Heart left ventricle (tissue), 16 donors: ENCODE measurements at regions not wholly inside any gene's neighbourhood (a gene's known extent, or its start where the extent isn't known, plus 50 kb on each side); places are given as distances from the start of the nearest gene placed in this dataset.

Experiments used
- ATAC-seq, 4 donors: fragments of 200-7000 bp; cut with Tn5 transposase; one replicate each; pipeline ENCODE4 v1.9.1; 2020 to 2022; ENCODE audit warnings: moderate library complexity in 4 of 4, mild to moderate bottlenecking in 3 of 4, moderate number of reproducible peaks in 1 of 4
- DNase-seq, 5 donors: peaks; one replicate each; pipeline ENCODE4 v3.0.0-alpha.2; 2020
- H3K27ac ChIP-seq, 12 donors: fragments of 200-600 bp; sonication (generic) in 4 of 12; one replicate each; pipeline versions ENCODE4 v1.5.0 to v1.8.0; 2016 to 2022; ENCODE audit warnings: mild to moderate bottlenecking in 2 of 12
- H3K27me3 ChIP-seq, 9 donors: fragments of 200-600 bp; sonication (generic) in 2 of 9; one replicate each; pipeline versions ENCODE4 v1.5.1 to v1.8.0; 2016 to 2022; ENCODE audit warnings: mild to moderate bottlenecking in 3 of 9
- H3K36me3 ChIP-seq, 9 donors: fragments of 200-600 bp; sonication (generic) in 2 of 9; one replicate each; pipeline versions ENCODE4 v1.5.0 to v1.8.0; 2018 to 2022; ENCODE audit warnings: mild to moderate bottlenecking in 2 of 9
- H3K4me1 ChIP-seq, 12 donors: fragments of 200-600 bp; sonication (generic) in 4 of 12; one replicate each; pipeline versions ENCODE4 v1.5.0 to v1.8.0; 2016 to 2022; ENCODE audit warnings: mild to moderate bottlenecking in 3 of 12
- H3K4me3 ChIP-seq, 12 donors: fragments of 200-600 bp; sonication (generic) in 4 of 12; one replicate each; pipeline versions ENCODE4 v1.5.0 to v1.8.0; 2017 to 2022; ENCODE audit warnings: mild to moderate bottlenecking in 9 of 12, moderate library complexity in 4 of 12
- H3K9me3 ChIP-seq, 12 donors: fragments of 200-600 bp; sonication (generic) in 4 of 12; one replicate each; pipeline versions ENCODE4 v1.5.0 to v1.8.0; 2016 to 2022; ENCODE audit warnings: mild to moderate bottlenecking in 1 of 12
- POLR2A ChIP-seq, 2 donors: fragments of 450-650 bp; IDR thresholded peaks; one replicate each; pipeline ENCODE4 v1.6.1; 2017; ENCODE audit warnings: antibody characterized with exemption in 2 of 2, mild to moderate bottlenecking in 2 of 2, moderate library complexity in 2 of 2
- WGBS, 4 donors: extraction: QIAGEN DNeasy Blood & Tissue Kit in 2 of 4; methylation state at CpG; one replicate each; pipeline versions ENCODE4 v1.1.5 to v1.1.7; 2013 to 2018; 5-methylcytosine and 5-hydroxymethylcytosine counted together
- intact Hi-C, 10 donors: fragments of 100-400 bp; cut with DNase I; formaldehyde crosslinking; loops; one replicate each; pipeline versions ENCODE4 v1.11.1 to v1.14.2; 2022
- TF ChIP-seq, protein P1 (sequence below), 12 donors: fragments of 200-600 bp; sonication (generic) in 4 of 12; IDR thresholded peaks; one replicate each; pipeline versions ENCODE4 v1.5.0 to v1.8.0; 2018 to 2022; ENCODE audit warnings: antibody characterized with exemption in 12 of 12, mild to moderate bottlenecking in 5 of 12
- donor health status: ischemic (EF 13 %, LVEDD 7.1; RV severe dilation, severe dysfunction).
- donor health status: healthy with polysubstance abuse.
- donor health status: DM: no; HTN: yes; CAD: no.
- donor health status: DM: no; HTN: no; CAD: no.
- donor health status: ischemic (EF 25% LVEDD 6.9; RV normal size, moderate dysfunction).
- donor health status: ischemic (EF 25% LVEDD 5.7; RV mildly dilated, moderate dysfunction).
- donor health status: healthy.
- donor health status: DM: yes; HTN: yes; CAD: no.
- donor health status: ischemic (EF 35%, LVEDD 5.7; RV mildly dilated, moderate dysfunction).
- donor health status: nonischemic (EF 11% LVEDD 7.7; RV severe dilation, severe dysfunction).
- donor health status: DM: yes; HTN: yes; CAD: no.
- donor health status: PGD.
- donor health status: ischemic (EF 29% LVEDD 5.4; RV normal size, mild dysfunction).
- donor health status: nonischemic (EF 23%, LVEDD 6.1; RV moderate dilation, normal function).

DNA sequence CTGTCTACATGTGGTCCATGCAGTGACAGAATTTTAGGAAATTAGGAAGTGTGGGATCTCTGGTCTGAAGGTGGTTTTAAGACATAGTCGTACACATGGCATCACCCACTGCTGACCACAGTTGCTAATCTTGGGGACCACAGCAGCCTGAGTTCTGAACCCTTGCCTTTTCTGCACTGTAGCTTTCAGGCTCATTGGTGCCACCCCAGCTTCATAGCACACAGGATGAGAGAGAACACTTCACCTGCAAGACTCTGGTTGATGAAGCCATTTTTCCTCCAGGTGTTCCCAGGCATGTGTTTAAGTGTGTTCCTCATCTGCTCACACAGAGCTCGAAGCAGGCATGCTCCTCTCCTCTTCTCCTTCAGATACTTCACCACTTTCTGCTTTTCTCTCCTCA, 68.2 kb upstream of the S1PR3 start:
- peaks cover 0 to 4% (median 0%) of the 10 kb centered on the region in 12 donors for H3K9me3 ChIP-seq
- H3K36me3 ChIP-seq = no peaks in the 10 kb centered on the region
- intact Hi-C loops = no loop called here
- H3K4me1 ChIP-seq = peaks cover 0 to 46% (median 0%) of the 10 kb centered on the region in 12 donors
- H3K4me3 ChIP-seq = no peak overlapping the region
- DNase-seq (no peak), ATAC-seq (no peak)
- 79 to 92% (median 89%) methylated on average over 2 of the region's 2 CpGs for WGBS, 4 donors
- H3K27me3 ChIP-seq = no peaks in the 10 kb centered on the region
- no peak for TF ChIP-seq POLR2A (IDR thresholded peaks at IDR 0.05)
- TF ChIP-seq, protein P1, sequence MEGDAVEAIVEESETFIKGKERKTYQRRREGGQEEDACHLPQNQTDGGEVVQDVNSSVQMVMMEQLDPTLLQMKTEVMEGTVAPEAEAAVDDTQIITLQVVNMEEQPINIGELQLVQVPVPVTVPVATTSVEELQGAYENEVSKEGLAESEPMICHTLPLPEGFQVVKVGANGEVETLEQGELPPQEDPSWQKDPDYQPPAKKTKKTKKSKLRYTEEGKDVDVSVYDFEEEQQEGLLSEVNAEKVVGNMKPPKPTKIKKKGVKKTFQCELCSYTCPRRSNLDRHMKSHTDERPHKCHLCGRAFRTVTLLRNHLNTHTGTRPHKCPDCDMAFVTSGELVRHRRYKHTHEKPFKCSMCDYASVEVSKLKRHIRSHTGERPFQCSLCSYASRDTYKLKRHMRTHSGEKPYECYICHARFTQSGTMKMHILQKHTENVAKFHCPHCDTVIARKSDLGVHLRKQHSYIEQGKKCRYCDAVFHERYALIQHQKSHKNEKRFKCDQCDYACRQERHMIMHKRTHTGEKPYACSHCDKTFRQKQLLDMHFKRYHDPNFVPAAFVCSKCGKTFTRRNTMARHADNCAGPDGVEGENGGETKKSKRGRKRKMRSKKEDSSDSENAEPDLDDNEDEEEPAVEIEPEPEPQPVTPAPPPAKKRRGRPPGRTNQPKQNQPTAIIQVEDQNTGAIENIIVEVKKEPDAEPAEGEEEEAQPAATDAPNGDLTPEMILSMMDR (IDR thresholded peaks at IDR 0.05) = no peak
- no peak overlapping the region for H3K27ac ChIP-seq

DNA sequence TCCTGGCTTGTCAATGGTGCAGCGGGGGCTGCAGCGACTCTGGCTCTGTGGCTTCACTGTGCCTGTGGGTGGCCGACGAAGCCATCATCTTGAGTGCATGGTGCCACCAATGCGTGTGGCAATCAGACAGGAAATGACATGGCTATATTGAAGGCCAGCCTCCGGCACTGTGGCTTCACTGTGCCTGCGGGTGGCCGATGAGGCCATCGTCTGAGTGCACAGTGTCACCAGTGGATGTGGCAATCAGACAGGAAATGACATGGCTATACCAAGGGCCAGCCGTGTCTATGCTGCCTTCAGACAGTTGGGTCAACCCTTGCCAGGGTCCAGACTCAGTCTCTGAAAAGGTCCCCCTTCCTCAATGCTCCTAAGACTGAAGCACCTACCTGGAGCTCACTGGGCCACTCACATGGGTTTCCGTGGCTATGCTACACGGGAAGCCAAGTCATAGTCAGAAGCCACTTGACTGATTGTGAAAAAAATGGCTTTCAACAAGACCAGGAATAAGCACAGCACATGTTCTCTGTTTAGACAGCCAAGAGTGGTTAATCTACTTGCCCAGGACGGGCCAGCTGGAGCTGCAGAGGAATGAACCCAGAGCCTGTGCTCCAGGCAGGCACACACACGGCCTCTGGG, 67.5 kb upstream of the S1PR3 start:
- Histone ChIP-seq H3K9me3 (peaks cover 0 to 2% (median 0%) of the 10 kb centered on the region in 12 donors), H3K27ac (no peak overlapping the region), H3K4me1 (peaks cover 0 to 46% (median 0%) of the 10 kb centered on the region in 12 donors), H3K36me3 (no peaks in the 10 kb centered on the region), H3K27me3 (no peaks in the 10 kb centered on the region), H3K4me3 (no peak overlapping the region)
- 73 to 84% (median 79%) methylated on average over 10 to 14 of the region's 14 CpGs for WGBS, 4 donors
- DNase-seq (peak in 1 of 5 donors; percentile 32), ATAC-seq (peak in 3 of 4 donors; percentile 22 to 62 (median 24))
- TF ChIP-seq POLR2A (IDR thresholded peaks at IDR 0.05) = no peak
- TF ChIP-seq, protein P1 (IDR thresholded peaks at IDR 0.05) = no peak
- intact Hi-C loops = no loop called here

DNA sequence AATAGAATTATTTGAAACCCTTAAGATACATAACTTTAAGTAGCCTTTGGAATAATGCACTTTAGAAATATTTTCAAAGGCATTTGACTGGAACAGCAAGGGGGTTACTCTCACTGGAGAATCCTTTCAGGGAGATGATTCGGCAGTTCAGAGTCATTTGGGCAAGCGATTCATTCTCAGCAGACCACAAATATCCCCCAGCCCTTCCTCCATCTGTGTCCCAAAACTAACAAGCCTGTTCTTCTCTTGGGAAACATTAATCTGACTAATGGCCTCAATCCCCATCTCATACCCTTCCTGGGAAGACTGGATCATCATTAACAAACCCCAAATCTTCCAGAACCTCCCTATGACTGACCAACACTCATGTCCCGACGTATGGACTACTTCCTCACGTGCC, 65.8 kb upstream of the S1PR3 start:
- H3K4me1 ChIP-seq = peaks cover 0 to 46% (median 0%) of the 10 kb centered on the region in 12 donors
- intact Hi-C loops = no loop called here
- no peaks in the 10 kb centered on the region for H3K36me3 ChIP-seq
- TF ChIP-seq POLR2A (IDR thresholded peaks at IDR 0.05) = no peak
- TF ChIP-seq, protein P1 (IDR thresholded peaks at IDR 0.05) = no peak
- H3K27me3 ChIP-seq = no peaks in the 10 kb centered on the region
- DNase-seq (no peak), ATAC-seq (no peak)
- 76 to 96% (median 83%) methylated on average over 5 of the region's 5 CpGs for WGBS, 4 donors
- H3K4me3 ChIP-seq = no peak overlapping the region
- no peaks in the 10 kb centered on the region for H3K9me3 ChIP-seq
- H3K27ac ChIP-seq = no peak overlapping the region

DNA sequence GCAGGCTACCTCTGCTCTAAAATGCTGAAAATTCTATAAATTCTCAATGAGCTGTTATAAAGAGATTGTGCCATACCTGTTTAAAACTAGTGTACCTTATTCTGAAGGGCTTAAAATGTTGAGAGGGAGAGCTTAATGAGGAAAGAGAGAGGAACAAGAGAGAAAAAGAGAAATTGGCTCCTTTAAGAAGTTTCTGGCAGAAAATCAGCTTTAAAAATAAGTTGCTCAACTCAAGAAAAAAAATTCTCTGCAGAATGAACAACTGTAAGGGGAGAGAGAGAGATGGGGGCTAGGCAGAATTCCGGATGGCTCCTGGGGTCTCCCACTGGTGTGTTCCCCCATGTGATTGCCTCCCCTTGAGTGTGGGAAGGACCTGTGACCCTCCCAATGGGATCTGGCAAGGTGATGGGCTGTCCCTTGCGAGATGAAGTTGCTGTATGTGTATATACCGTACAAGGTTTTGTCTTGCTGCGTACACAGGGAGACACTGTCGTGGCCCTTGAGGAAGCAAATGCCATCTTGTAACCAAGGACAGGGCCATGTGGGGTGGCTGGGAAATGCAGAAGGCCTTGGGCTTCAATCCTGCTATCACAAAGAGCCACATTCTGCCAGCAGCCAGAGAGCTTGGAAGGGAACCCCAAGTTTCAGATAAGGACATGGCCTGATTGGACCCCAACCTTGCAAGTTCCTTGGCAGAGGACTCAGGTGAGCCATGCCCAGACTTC, 64.3 kb upstream of the S1PR3 start:
- H3K27ac ChIP-seq = peak overlapping the region in 1 of 12 donors; percentile 53
- 78 to 84% (median 81%) methylated on average over 5 of the region's 5 CpGs for WGBS, 4 donors
- DNase-seq (no peak), ATAC-seq (no peak)
- H3K36me3 ChIP-seq = no peaks in the 10 kb centered on the region
- H3K9me3 ChIP-seq = peaks cover 0 to 3% (median 0%) of the 10 kb centered on the region in 12 donors
- no peak for TF ChIP-seq POLR2A (IDR thresholded peaks at IDR 0.05)
- TF ChIP-seq, protein P1 (IDR thresholded peaks at IDR 0.05) = no peak
- intact Hi-C loops = no loop called here
- H3K4me1 ChIP-seq = peaks cover 0 to 40% (median 0%) of the 10 kb centered on the region in 12 donors
- H3K4me3 ChIP-seq = no peak overlapping the region
- no peaks in the 10 kb centered on the region for H3K27me3 ChIP-seq
